22Rv1 (cell line): ENCODE measurements at regions not wholly inside any gene's neighbourhood (a gene's known extent, or its start where the extent isn't known, plus 50 kb on each side); places are given as distances from the start of the nearest gene placed in this dataset.

Source experiments
- H3K27ac ChIP-seq: fragments of 450-650 bp; 2 replicates; pipeline ENCODE4 v1.5.1; 2017
- ZFX ChIP-seq: fragments of 450-650 bp; IDR thresholded peaks from 2 replicates; pipeline ENCODE4 v1.6.1; 2017; ENCODE audit warnings: antibody characterized with exemption, borderline replicate concordance
- TF ChIP-seq, protein P1 (sequence below): fragments of 450-650 bp; IDR thresholded peaks from 2 replicates; pipeline ENCODE4 v1.5.1; 2017; ENCODE audit warnings: mild to moderate bottlenecking

DNA sequence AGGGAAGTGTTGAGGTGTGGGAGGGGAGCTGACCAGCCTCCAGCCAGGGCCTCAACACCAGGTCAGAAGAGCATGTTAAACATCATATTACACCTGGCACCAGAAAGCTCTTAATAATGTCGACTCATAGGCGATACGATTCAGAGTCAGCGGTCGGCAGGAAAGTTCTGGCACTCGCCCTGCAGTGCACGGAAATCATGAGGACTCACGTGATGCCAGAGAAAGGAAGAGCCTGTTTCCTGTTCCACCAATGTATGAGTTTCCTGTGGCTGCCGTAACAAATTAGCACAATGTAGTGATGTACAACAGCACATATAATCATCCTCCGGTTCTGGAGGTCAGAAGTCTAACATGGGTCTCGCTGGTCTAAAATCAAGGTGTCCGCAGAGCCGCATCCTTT, 198.8 kb downstream of the BARX2 start:
- no peak for TF ChIP-seq ZFX
- TF ChIP-seq, protein P1, sequence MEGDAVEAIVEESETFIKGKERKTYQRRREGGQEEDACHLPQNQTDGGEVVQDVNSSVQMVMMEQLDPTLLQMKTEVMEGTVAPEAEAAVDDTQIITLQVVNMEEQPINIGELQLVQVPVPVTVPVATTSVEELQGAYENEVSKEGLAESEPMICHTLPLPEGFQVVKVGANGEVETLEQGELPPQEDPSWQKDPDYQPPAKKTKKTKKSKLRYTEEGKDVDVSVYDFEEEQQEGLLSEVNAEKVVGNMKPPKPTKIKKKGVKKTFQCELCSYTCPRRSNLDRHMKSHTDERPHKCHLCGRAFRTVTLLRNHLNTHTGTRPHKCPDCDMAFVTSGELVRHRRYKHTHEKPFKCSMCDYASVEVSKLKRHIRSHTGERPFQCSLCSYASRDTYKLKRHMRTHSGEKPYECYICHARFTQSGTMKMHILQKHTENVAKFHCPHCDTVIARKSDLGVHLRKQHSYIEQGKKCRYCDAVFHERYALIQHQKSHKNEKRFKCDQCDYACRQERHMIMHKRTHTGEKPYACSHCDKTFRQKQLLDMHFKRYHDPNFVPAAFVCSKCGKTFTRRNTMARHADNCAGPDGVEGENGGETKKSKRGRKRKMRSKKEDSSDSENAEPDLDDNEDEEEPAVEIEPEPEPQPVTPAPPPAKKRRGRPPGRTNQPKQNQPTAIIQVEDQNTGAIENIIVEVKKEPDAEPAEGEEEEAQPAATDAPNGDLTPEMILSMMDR = no peak

DNA sequence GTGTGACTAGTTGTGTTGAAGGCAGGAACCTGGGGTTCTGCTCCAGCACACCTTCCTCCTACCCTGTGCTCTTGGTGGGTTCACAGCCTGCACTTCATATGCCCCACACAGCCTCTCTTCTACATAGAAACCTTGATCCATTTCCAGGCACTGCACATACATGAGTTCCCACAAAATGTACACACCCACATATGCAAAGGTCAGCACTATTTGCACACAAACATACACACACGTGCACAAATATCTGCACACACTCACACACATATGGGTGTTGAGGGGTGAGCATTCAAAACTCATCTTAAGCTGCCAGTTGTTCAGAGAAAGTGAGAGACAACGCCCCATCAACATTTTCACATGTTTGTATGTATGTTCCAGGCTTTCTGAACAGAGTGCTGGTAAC, 201.0 kb downstream of the BARX2 start:
- no peak for TF ChIP-seq ZFX
- TF ChIP-seq, protein P1 = no peak
- no peak overlapping the region for H3K27ac ChIP-seq

More for the DNA sequence above, 198.8 kb downstream of the BARX2 start:
- H3K27ac ChIP-seq = no peak overlapping the region

DNA sequence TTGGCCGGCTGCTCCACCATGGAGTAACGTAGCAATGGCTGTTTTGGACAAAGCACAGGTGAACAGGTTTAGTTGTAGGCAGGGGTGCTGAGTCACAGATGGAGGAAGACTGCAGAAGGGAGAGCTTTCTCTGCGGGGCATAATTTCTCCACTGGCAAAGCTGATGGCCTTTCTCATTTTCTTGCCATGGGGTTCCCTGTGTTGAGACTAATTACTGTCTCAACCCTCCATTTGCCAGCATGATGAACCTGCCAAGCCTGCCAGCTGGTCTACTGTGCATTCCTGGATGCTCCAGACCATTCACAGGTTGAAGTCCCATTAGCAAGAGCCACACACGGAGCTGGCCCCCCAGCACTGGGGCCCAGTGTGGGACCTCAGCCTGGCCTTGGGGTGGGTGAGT, 202.4 kb downstream of the BARX2 start:
- TF ChIP-seq ZFX = no peak
- TF ChIP-seq, protein P1 = no peak
- no peak overlapping the region for H3K27ac ChIP-seq

DNA sequence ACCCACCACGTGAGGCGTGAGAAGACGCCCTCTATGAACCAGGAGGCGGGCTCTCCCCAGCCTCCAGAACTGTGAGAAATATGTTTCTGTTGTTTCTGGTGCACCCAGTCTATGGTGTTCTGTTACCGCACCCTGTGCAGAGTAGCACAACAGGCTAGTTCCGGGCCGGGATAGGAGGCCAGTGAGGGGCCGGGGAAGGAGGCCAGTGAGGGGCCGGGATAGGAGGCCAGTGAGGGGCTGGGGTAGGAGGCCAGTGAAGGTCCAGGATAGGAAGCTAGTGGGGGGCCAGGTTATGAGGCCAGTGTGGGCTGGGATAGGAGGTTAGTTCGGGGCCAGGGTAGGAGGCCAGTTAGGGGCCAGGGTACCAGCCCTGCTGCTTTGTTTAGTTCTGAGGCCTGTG, 204.6 kb downstream of the BARX2 start:
- TF ChIP-seq, protein P1 = no peak
- TF ChIP-seq ZFX = no peak
- no peak overlapping the region for H3K27ac ChIP-seq

DNA sequence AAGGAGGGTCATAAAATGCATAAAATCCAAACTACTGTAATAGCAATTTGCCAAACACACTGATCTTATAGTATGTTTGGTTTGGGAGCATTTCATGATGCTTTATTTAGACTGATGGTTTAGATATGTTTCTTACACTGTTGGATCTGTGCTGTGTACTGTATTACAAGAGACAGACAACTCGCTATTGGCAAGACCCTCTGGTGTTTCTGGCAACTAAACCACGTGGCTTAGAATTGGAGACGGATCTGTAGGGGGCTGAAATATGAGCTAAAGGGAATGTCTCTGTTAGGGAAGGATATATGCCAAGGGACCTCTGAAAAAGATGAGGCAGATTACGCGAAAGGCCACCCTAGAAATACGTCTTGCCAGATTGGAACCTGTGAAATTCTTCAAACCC, 208.7 kb downstream of the BARX2 start:
- H3K27ac ChIP-seq = no peak overlapping the region
- TF ChIP-seq ZFX = no peak
- TF ChIP-seq, protein P1 = no peak

DNA sequence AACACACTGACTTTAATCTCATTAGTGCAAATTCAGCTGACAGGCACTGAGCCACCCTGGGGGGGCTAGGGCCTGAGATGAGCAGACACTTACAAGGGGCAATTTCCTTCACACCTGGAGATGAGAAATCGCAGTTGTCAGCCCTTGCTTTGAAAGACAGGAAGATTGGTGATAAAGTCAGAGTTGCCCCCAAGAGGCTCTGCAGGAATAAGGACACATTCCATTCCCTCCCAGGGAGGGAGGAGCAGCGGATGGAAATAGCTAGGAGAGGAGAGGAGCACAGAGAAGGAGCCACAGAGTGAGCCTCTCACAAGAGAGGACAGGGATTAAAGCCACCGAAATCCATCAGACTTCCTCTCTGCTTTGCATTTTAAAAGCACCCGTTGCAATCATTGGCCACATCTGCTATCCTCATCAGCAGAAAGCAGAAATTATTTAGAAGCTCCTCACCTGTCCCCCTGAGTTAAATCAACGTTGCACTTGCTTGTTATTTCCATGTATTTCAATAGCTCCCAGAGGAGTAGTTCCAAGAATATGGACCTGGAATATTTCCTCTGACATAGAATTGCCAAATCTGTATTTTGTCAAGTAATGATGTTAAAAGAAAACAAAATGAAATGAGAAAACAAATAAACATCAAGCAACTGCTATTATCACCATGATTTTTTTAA, 213.7 kb downstream of the BARX2 start:
- no peak overlapping the region for H3K27ac ChIP-seq
- no peak for TF ChIP-seq ZFX
- TF ChIP-seq, protein P1 = no peak

DNA sequence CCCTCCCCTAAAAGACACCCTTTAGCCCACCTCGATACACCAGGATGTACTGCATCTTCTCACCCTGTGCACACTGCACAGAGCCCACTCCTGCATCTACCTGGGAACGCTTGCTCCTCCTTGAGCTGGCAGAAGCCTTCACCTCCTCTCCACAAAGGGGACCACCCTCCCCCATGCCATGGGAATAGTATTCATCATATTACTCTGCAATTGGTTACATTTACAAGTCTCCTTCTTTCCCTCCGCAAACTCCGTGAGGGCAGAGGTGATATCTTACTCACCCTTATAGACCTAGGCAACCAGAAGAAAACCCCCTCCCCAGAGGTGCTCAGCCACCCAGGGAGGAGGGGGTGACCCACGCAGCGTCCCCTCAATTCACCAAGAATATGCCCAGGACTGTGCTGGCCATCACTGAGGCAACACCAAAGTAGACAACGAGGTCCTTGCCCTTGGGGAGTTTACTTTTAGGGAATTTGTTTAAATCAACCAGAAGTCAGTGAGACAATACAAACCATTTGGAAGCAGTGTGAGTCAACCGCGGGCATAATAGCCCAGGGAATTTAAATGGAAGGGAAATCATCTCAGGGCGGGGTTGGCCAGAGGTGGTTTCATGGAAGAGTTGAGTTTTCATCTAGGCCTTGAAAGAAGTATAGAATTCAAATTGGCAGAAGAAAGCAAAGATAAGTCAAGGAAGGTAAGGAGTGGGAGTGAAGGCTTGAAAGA, 214.5 kb downstream of the BARX2 start:
- H3K27ac ChIP-seq = no peak overlapping the region
- TF ChIP-seq ZFX = no peak
- TF ChIP-seq, protein P1 = no peak
